Thymus (tissue), 11 donors: ENCODE measurements at regions not wholly inside any gene's neighbourhood (a gene's known extent, or its start where the extent isn't known, plus 50 kb on each side); places are given as distances from the start of the nearest gene placed in this dataset.

ENCODE experiments used
- DNase-seq, 9 donors: peaks; one replicate each; pipeline ENCODE4 v3.0.0-alpha.2; 2013; ENCODE audit warnings: low spot score in 9 of 9, low read depth in 6 of 9, missing footprints in 1 of 9
- H3K27ac ChIP-seq, 2 donors: one replicate each; pipeline ENCODE4 v1.5.1; 2013; ENCODE audit warnings: control low read depth in 1 of 2, low read depth in 1 of 2, low read length in 1 of 2, mild to moderate bottlenecking in 1 of 2, moderate library complexity in 1 of 2
- H3K27me3 ChIP-seq, 2 donors: one replicate each; pipeline ENCODE4 v1.5.1; 2013; ENCODE audit warnings: low read length in 1 of 2; ENCODE audit not compliant: control insufficient read depth in 2 of 2, insufficient read depth in 1 of 2
- H3K36me3 ChIP-seq, 2 donors: one replicate each; pipeline ENCODE4 v1.5.1; 2013; ENCODE audit warnings: low read length in 1 of 2, mild to moderate bottlenecking in 1 of 2, moderate library complexity in 1 of 2; ENCODE audit not compliant: control insufficient read depth in 2 of 2, insufficient read depth in 2 of 2
- H3K4me1 ChIP-seq, 2 donors: one replicate each; pipeline ENCODE4 v1.5.1; 2013; ENCODE audit warnings: low read length in 2 of 2; ENCODE audit not compliant: control insufficient read depth in 2 of 2, insufficient read depth in 2 of 2
- H3K4me3 ChIP-seq, 2 donors: one replicate each; pipeline ENCODE4 v1.5.1; 2013; ENCODE audit warnings: low read length in 2 of 2, control low read depth in 1 of 2, mild to moderate bottlenecking in 1 of 2
- H3K9me3 ChIP-seq, 2 donors: one replicate each; pipeline ENCODE4 v1.5.1; 2013; ENCODE audit warnings: low read length in 1 of 2, mild to moderate bottlenecking in 1 of 2; ENCODE audit not compliant: control insufficient read depth in 2 of 2, insufficient read depth in 1 of 2
- WGBS: extraction: QIAGEN DNeasy Blood & Tissue Kit; methylation state at CpG from one replicate; pipeline ENCODE4 v1.1.7; 2013; 5-methylcytosine and 5-hydroxymethylcytosine counted together
- donor health status: healthy.

GRCh38 chr5:123960526-123960925 lies 448.5 kb downstream of the CSNK1G3 start:
- Histone ChIP-seq H3K4me3 (no peak overlapping the region), H3K4me1 (no peaks in the 10 kb centered on the region), H3K27ac (no peak overlapping the region), H3K9me3 (no peaks in the 10 kb centered on the region), H3K36me3 (no peaks in the 10 kb centered on the region), H3K27me3 (no peaks in the 10 kb centered on the region)
- WGBS: 97% methylated on average over 5 of the region's 5 CpGs
- no peak for DNase-seq

- Histone ChIP-seq H3K4me3 (no peak overlapping the region), H3K4me1 (no peaks in the 10 kb centered on the region), H3K9me3 (no peaks in the 10 kb centered on the region), H3K27ac (no peak overlapping the region), H3K27me3 (no peaks in the 10 kb centered on the region), H3K36me3 (no peaks in the 10 kb centered on the region)
- no peak for DNase-seq
- WGBS: 93% methylated on average over 3 of the region's 3 CpGs
Observed at GRCh38 chr5:123951582-123951977, 439.6 kb downstream of the CSNK1G3 start.

- Histone ChIP-seq H3K36me3 (no peaks in the 10 kb centered on the region), H3K27me3 (no peaks in the 10 kb centered on the region), H3K4me3 (no peak overlapping the region), H3K9me3 (no peaks in the 10 kb centered on the region), H3K27ac (no peak overlapping the region), H3K4me1 (no peaks in the 10 kb centered on the region)
- WGBS: 80% methylated on average over 10 of the region's 10 CpGs
- no peak for DNase-seq
Observed at GRCh38 chr5:123950701-123951581, 439.0 kb downstream of the CSNK1G3 start.

GRCh38 chr5:123949807-123950340 lies 437.9 kb downstream of the CSNK1G3 start:
- Histone ChIP-seq H3K4me3 (no peak overlapping the region), H3K27me3 (no peaks in the 10 kb centered on the region), H3K9me3 (no peaks in the 10 kb centered on the region), H3K4me1 (no peaks in the 10 kb centered on the region), H3K27ac (no peak overlapping the region), H3K36me3 (no peaks in the 10 kb centered on the region)
- no peak for DNase-seq
- WGBS: 89% methylated on average over 6 of the region's 6 CpGs

GRCh38 chr5:123949043-123949804 lies 437.2 kb downstream of the CSNK1G3 start:
- no peaks in the 10 kb centered on the region for H3K4me1 ChIP-seq
- H3K27ac ChIP-seq: no peak overlapping the region
- H3K9me3 ChIP-seq: no peaks in the 10 kb centered on the region
- H3K27me3 ChIP-seq: no peaks in the 10 kb centered on the region
- H3K36me3 ChIP-seq: no peaks in the 10 kb centered on the region
- H3K4me3 ChIP-seq: no peak overlapping the region
- DNase-seq: no peak
- WGBS: 98% methylated on average over 32 of the region's 32 CpGs

- Histone ChIP-seq H3K27me3 (no peaks in the 10 kb centered on the region), H3K27ac (no peak overlapping the region), H3K4me3 (no peak overlapping the region), H3K4me1 (no peaks in the 10 kb centered on the region), H3K36me3 (no peaks in the 10 kb centered on the region), H3K9me3 (no peaks in the 10 kb centered on the region)
- DNase-seq: no peak
- 96% methylated on average over 2 of the region's 2 CpGs for WGBS
Observed at GRCh38 chr5:123947797-123948196, 435.8 kb downstream of the CSNK1G3 start.

- Histone ChIP-seq H3K4me1 (no peaks in the 10 kb centered on the region), H3K27me3 (no peaks in the 10 kb centered on the region), H3K9me3 (peaks cover 1 to 8% of the 10 kb centered on the region in 2 donors), H3K27ac (no peak overlapping the region), H3K36me3 (no peaks in the 10 kb centered on the region), H3K4me3 (no peak overlapping the region)
- WGBS: 95% methylated on average over 1 of the region's 1 CpG
- DNase-seq: no peak
Observed at GRCh38 chr5:123945548-123945947, 433.6 kb downstream of the CSNK1G3 start.

- no peak for DNase-seq
- H3K9me3 ChIP-seq: peaks cover 1 to 9% of the 10 kb centered on the region in 2 donors
- no peaks in the 10 kb centered on the region for H3K4me1 ChIP-seq
- H3K4me3 ChIP-seq: no peak overlapping the region
- no peak overlapping the region for H3K27ac ChIP-seq
- no peaks in the 10 kb centered on the region for H3K27me3 ChIP-seq
- H3K36me3 ChIP-seq: no peaks in the 10 kb centered on the region
Observed at GRCh38 chr5:123943151-123943550, 431.2 kb downstream of the CSNK1G3 start.

GRCh38 chr5:123940416-123940815 lies 428.4 kb downstream of the CSNK1G3 start:
- Histone ChIP-seq H3K36me3 (no peaks in the 10 kb centered on the region), H3K9me3 (peaks cover 1 to 25% of the 10 kb centered on the region in 2 donors), H3K4me1 (no peaks in the 10 kb centered on the region), H3K4me3 (no peak overlapping the region), H3K27ac (no peak overlapping the region), H3K27me3 (no peaks in the 10 kb centered on the region)
- no peak for DNase-seq
